GM10248 (cell line): ENCODE measurements at regions not wholly inside any gene's neighbourhood (a gene's known extent, or its start where the extent isn't known, plus 50 kb on each side); places are given as distances from the start of the nearest gene placed in this dataset.

Experiments used
- CTCF ChIA-PET: fragments of 300-600 bp; sonication (Branson Sonifier 250); formaldehyde crosslinking; extraction: SDS; loops from one replicate; lab custom pipeline; 2021; ENCODE audit warnings: antibody characterized with exemption; lab: Yijun Ruan, JAX
- POLR2A ChIA-PET: fragments of 350-650 bp; sonication (Branson Sonifier 250); formaldehyde crosslinking; extraction: SDS; loops from one replicate; lab custom pipeline; 2020; ENCODE audit warnings: antibody characterized with exemption; lab: Yijun Ruan, JAX
- DNase-seq: peaks from one replicate; pipeline ENCODE4 v3.0.0; 2012; ENCODE audit errors: extremely low spot score
- CTCF ChIP-seq: IDR thresholded peaks from 2 replicates; pipeline ENCODE4 v1.5.1; 2012; ENCODE audit warnings: mild to moderate bottlenecking, low read depth; ENCODE audit errors: extremely low read depth, missing control alignments, control extremely low read depth

GRCh38 chr13:32956595-32956933 lies 59.7 kb upstream of the KL start:
- ChIA-PET CTCF (interaction anchor here (1.2 to 1.3 kb wide), 2 partner anchors 11 to 16 kb away, joined by 4 read pairs; no protein-coding TSS in a partner anchor), POLR2A (no interaction called here)
- no peak for TF ChIP-seq CTCF
- no peak for DNase-seq

DNA sequence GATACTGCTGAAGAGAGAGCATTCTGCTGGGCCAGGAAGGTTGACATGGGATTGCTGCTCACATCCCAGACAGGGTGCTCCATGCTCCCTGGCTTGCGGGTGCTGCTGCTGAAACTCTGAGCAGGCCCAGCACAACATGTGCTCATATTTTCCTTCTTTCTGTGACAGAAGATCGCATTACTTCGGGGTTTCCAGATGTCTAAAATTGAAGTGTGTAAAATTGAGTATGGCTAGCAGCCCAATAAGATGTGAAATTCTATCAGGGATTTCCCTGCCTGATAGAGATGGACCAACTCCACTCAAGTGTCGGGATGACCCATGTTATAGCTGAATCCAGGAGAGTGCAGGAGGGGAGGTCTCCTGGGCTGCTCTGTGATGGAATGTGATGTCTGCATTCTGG lies 55.6 kb upstream of the KL start:
- CTCF ChIA-PET: interaction anchor here (0.9 to 2.1 kb wide), 3 partner anchors 8 to 120 kb away, joined by 3 to 5 read pairs (median 4); no protein-coding TSS in a partner anchor
- POLR2A ChIA-PET: no interaction called here
- no peak for TF ChIP-seq CTCF

GRCh38 chr13:32961724-32962123 lies 54.5 kb upstream of the KL start:
- DNase-seq: no peak
- no peak for TF ChIP-seq CTCF
- CTCF ChIA-PET: no interaction called here
- POLR2A ChIA-PET: no interaction called here

More for the DNA sequence above, 55.6 kb upstream of the KL start:
- DNase-seq: no peak

DNA sequence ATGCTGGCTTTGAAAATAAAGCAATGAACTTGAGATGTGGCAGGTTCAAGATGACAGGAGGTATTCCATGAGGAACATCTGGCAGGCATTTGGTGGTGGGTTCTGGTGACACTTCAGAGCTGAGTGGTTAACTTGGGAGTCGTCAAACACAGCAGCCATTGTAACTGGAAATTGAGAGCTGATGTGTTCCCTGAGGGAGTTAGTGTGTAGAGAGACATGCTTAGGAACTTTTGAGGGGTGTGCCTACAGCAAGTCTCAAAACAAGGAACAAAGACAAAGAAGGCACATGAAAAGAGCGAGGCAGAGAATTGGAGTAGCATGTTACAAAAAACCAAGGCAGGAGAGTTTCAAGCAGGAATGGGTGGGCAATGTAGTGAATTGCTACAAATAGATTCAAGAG lies 53.9 kb upstream of the KL start:
- no peak for TF ChIP-seq CTCF
- POLR2A ChIA-PET: no interaction called here

GRCh38 chr13:32964987-32965386 lies 51.2 kb upstream of the KL start:
- TF ChIP-seq CTCF: no peak
- POLR2A ChIA-PET: no interaction called here
- DNase-seq: no peak
- CTCF ChIA-PET: interaction anchor here (0.8 kb wide), 1 partner anchor 29 kb away, joined by 3 read pairs; no protein-coding TSS in a partner anchor

More for the DNA sequence above, 53.9 kb upstream of the KL start:
- DNase-seq: no peak
- CTCF ChIA-PET: no interaction called here
